PC-3 (cell line): ENCODE measurements at regions not wholly inside any gene's neighbourhood (a gene's known extent, or its start where the extent isn't known, plus 50 kb on each side); places are given as distances from the start of the nearest gene placed in this dataset.

Experiments used
- ATAC-seq: fragments of 200-7000 bp; cut with Tn5 transposase; 2 replicates; pipeline ENCODE4 v1.9.1; 2020; ENCODE audit warnings: mild to moderate bottlenecking, moderate library complexity
- BruUV-seq: library from RNA; stranded (reverse); fragments of 400-500 nt; replicated peaks from 2 replicates; lab custom pipeline; 2021; lab: Mats Ljungman, UMichigan
- CTCF ChIA-PET: fragments of 300-600 bp; sonication (Branson Sonifier 250); formaldehyde crosslinking; loops from one replicate; lab custom pipeline; 2022; ENCODE audit warnings: antibody characterized with exemption; lab: Charles Lee
- POLR2A ChIA-PET: fragments of 300-600 bp; sonication (Branson Sonifier 250); formaldehyde crosslinking; loops from one replicate; lab custom pipeline; 2022; ENCODE audit warnings: antibody characterized with exemption; ENCODE audit not compliant: unreplicated experiment; lab: Charles Lee
- DNase-seq: peaks from one replicate; pipeline ENCODE4 v3.0.0-alpha.2; 2015
- H2AFZ ChIP-seq: fragments of 300-600 bp; sonication (generic); 2 replicates; pipeline ENCODE4 v1.6.0; 2016; ENCODE audit warnings: antibody characterized with exemption, low read length
- H3F3A ChIP-seq: fragments of 300-600 bp; sonication (generic); one replicate; pipeline ENCODE4 v1.6.0; 2017; ENCODE audit warnings: antibody characterized with exemption, low read length, control low read depth, mild to moderate bottlenecking; ENCODE audit not compliant: unreplicated experiment
- H3K27ac ChIP-seq: fragments of 300-600 bp; sonication (generic); 2 replicates; pipeline ENCODE4 v1.5.1; 2016; ENCODE audit warnings: mild to moderate bottlenecking, low read length
- H3K27me3 ChIP-seq: fragments of 300-600 bp; sonication (generic); 2 replicates; pipeline ENCODE4 v1.6.1; 2016; ENCODE audit warnings: low read length, mixed read lengths
- H3K36me3 ChIP-seq: fragments of 300-600 bp; sonication (generic); 2 replicates; pipeline ENCODE4 v1.6.1; 2016; ENCODE audit warnings: low read depth, mixed run types, low read length, mixed read lengths
- H3K4me1 ChIP-seq: fragments of 300-600 bp; sonication (generic); 2 replicates; pipeline ENCODE4 v1.5.1; 2016; ENCODE audit warnings: low read length; ENCODE audit not compliant: insufficient read depth
- H3K4me2 ChIP-seq: fragments of 300-600 bp; sonication (generic); 2 replicates; pipeline ENCODE4 v1.6.0; 2016; ENCODE audit warnings: low read length
- H3K4me3 ChIP-seq: fragments of 300-600 bp; sonication (generic); 2 replicates; pipeline ENCODE4 v1.5.1; 2016; ENCODE audit warnings: mild to moderate bottlenecking, low read length, mixed read lengths
- H3K79me2 ChIP-seq: fragments of 300-600 bp; sonication (generic); 2 replicates; pipeline ENCODE4 v1.6.1; 2017; ENCODE audit warnings: low read length, mixed read lengths
- H3K9ac ChIP-seq: fragments of 300-600 bp; sonication (generic); 2 replicates; pipeline ENCODE4 v1.6.0; 2016; ENCODE audit warnings: mild to moderate bottlenecking, low read length
- H3K9me2 ChIP-seq: fragments of 300-600 bp; sonication (generic); replicated peaks from 2 replicates; pipeline ENCODE4 v1.6.1; 2016; ENCODE audit warnings: mixed run types, low read length, mixed read lengths
- H3K9me3 ChIP-seq: fragments of 300-600 bp; sonication (generic); 2 replicates; pipeline ENCODE4 v1.6.1; 2016; ENCODE audit warnings: low read length, mixed read lengths
- H4K20me1 ChIP-seq: fragments of 300-600 bp; sonication (generic); 2 replicates; pipeline ENCODE4 v1.6.1; 2016; ENCODE audit warnings: low read length, mixed read lengths
- EZH2 ChIP-seq: fragments of 300-600 bp; sonication (generic); IDR thresholded peaks from one replicate; pipeline ENCODE4 v1.6.1; 2017; ENCODE audit warnings: antibody characterized with exemption, mild to moderate bottlenecking, low read length; ENCODE audit not compliant: unreplicated experiment
- EZH2phosphoT487 ChIP-seq: fragments of 300-600 bp; sonication (generic); IDR thresholded peaks from 2 replicates; pipeline ENCODE4 v1.6.1; 2018; ENCODE audit warnings: mild to moderate bottlenecking, antibody characterized with exemption, low read length, borderline replicate concordance
- intact Hi-C: fragments of 100-400 bp; cut with micrococcal nuclease; formaldehyde crosslinking; loops from 2 replicates; pipeline ENCODE4 v1.9.0; 2023
- TF ChIP-seq, protein P1 (sequence below): fragments of 300-600 bp; sonication (generic); conservative IDR thresholded peaks from 2 replicates; pipeline ENCODE4 v1.5.1; 2017; ENCODE audit warnings: antibody characterized with exemption, low read depth, mild to moderate bottlenecking, low read length

GRCh38 chr10:52988923-52989322 is 216.3 kb upstream of the MBL2 start:
- Histone ChIP-seq H3K9me3 (no peaks in the 10 kb centered on the region), H3K27me3 (no peaks in the 10 kb centered on the region), H3K79me2 (no peaks in the 10 kb centered on the region), H3F3A (no peaks in the 10 kb centered on the region), H3K9ac (no peak overlapping the region), H3K36me3 (no peaks in the 10 kb centered on the region), H3K4me2 (no peak overlapping the region), H3K4me1 (no peaks in the 10 kb centered on the region), H3K27ac (no peak overlapping the region), H2AFZ (no peak overlapping the region), H4K20me1 (no peaks in the 10 kb centered on the region), H3K9me2 (0 out of 2 replicates have a peak, but pooled peaks cover 4% of the 10 kb centered on the region), H3K4me3 (no peak overlapping the region)
- TF ChIP-seq EZH2phosphoT487, result no peak
- TF ChIP-seq, protein P1, sequence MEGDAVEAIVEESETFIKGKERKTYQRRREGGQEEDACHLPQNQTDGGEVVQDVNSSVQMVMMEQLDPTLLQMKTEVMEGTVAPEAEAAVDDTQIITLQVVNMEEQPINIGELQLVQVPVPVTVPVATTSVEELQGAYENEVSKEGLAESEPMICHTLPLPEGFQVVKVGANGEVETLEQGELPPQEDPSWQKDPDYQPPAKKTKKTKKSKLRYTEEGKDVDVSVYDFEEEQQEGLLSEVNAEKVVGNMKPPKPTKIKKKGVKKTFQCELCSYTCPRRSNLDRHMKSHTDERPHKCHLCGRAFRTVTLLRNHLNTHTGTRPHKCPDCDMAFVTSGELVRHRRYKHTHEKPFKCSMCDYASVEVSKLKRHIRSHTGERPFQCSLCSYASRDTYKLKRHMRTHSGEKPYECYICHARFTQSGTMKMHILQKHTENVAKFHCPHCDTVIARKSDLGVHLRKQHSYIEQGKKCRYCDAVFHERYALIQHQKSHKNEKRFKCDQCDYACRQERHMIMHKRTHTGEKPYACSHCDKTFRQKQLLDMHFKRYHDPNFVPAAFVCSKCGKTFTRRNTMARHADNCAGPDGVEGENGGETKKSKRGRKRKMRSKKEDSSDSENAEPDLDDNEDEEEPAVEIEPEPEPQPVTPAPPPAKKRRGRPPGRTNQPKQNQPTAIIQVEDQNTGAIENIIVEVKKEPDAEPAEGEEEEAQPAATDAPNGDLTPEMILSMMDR, result no peak
- TF ChIP-seq EZH2, result no peak
- intact Hi-C loops, result loop anchor here (2.0 kb wide), 1 partner anchor 28 kb away; no protein-coding TSS in a partner anchor
- ATAC-seq (no peak), DNase-seq (no peak)
- no TSS peak for BruUV-seq
- CTCF ChIA-PET, result no interaction called here
- POLR2A ChIA-PET, result interaction anchor here (0.6 kb wide), 1 partner anchor 57 kb away, joined by 3 read pairs; no protein-coding TSS in a partner anchor

DNA sequence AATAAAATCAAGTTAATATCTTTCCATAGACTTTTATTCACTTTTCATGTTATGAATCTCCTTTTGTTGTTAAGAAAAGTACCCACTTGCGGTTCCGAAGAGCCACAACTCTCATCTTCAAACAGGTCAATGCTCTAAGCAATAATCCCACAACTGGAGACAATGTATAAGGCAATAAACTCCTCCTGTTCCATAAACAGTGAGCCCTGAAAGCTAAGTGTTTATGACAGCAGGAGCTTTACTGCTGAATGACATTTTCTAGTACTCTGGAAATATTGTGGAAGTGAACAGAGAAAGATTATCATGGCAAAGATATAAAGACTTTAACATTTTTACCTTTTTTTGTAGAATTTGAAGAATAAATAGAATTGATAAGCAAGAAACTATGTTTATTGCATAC is 213.5 kb upstream of the MBL2 start:
- no TSS peak for BruUV-seq
- Histone ChIP-seq H3K36me3 (no peaks in the 10 kb centered on the region), H4K20me1 (no peaks in the 10 kb centered on the region), H3K9me2 (0 out of 2 replicates have a peak, but pooled peaks cover 4% of the 10 kb centered on the region), H3K27me3 (no peaks in the 10 kb centered on the region), H3K79me2 (no peaks in the 10 kb centered on the region), H3K4me3 (no peak overlapping the region), H3K9ac (no peak overlapping the region), H3K9me3 (no peaks in the 10 kb centered on the region), H3K4me2 (no peak overlapping the region), H3K4me1 (no peaks in the 10 kb centered on the region), H3F3A (no peaks in the 10 kb centered on the region), H2AFZ (0 out of 2 replicates have a peak overlapping the region, but pooled peaks have one; percentile 9), H3K27ac (no peak overlapping the region)
- DNase-seq (no peak), ATAC-seq (no peak)
- ChIA-PET CTCF (no interaction called here), POLR2A (no interaction called here)
- TF ChIP-seq EZH2, result no peak
- no peak for TF ChIP-seq EZH2phosphoT487
- TF ChIP-seq, protein P1, result no peak
- intact Hi-C loops, result loop anchor here (2.0 kb wide), 1 partner anchor 29 kb away; no protein-coding TSS in a partner anchor

DNA sequence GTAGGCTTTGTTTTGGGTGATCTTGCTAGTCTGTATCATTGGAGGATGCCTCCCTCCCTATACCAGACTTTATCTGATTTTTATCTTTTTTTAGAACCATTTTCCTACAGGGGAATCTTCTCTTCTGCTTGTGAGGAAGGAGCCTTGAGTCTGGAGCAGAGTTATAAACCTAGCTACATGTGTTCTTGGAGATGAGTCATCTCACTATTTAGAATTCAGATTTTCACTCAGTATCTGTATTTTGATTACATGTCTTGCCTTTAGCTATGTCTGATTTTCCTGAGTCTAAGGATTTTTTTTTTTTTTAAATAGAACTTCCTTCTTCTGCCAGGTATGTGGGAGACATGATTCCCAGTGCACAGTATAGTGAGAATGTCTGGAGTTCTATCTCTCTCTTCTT is 211.6 kb upstream of the MBL2 start:
- 0 out of 2 replicates have a peak, but pooled peaks cover 4% of the 10 kb centered on the region for H3K9me2 ChIP-seq
- no peak for TF ChIP-seq EZH2
- TF ChIP-seq, protein P1, result no peak
- no peak for TF ChIP-seq EZH2phosphoT487
- intact Hi-C loops, result no loop called here
- POLR2A ChIA-PET, result interaction anchor here (0.6 kb wide), 3 partner anchors 27 to 342 kb away, joined by 3 to 6 read pairs (median 4); no protein-coding TSS in a partner anchor
- no peak overlapping the region for H2AFZ ChIP-seq
- H3K4me2 ChIP-seq, result no peak overlapping the region
- no peaks in the 10 kb centered on the region for H3K79me2 ChIP-seq
- H3K4me3 ChIP-seq, result no peak overlapping the region
- ATAC-seq (peak; percentile 75), DNase-seq (no peak)
- no peak overlapping the region for H3K9ac ChIP-seq
- no peaks in the 10 kb centered on the region for H3K4me1 ChIP-seq
- no peak overlapping the region for H3K27ac ChIP-seq
- no peaks in the 10 kb centered on the region for H3K36me3 ChIP-seq
- no peaks in the 10 kb centered on the region for H3F3A ChIP-seq
- H3K9me3 ChIP-seq, result no peaks in the 10 kb centered on the region
- no peaks in the 10 kb centered on the region for H3K27me3 ChIP-seq
- no peaks in the 10 kb centered on the region for H4K20me1 ChIP-seq
- no TSS peak for BruUV-seq
- CTCF ChIA-PET, result interaction anchor here (0.6 to 0.8 kb wide), 3 partner anchors 67 to 118 kb away, joined by 3 to 5 read pairs (median 3); no protein-coding TSS in a partner anchor
